ENCODE measurements at regions not wholly inside any gene's neighbourhood (a gene's known extent, or its start where the extent isn't known, plus 50 kb on each side); places are given as distances from the start of the nearest gene placed in this dataset.

- H3K4me3 ChIP-seq = no peak overlapping the region
- peaks cover 24% of the 10 kb centered on the region for H3K4me1 ChIP-seq
- TF ChIP-seq CTCF (IDR thresholded peaks at IDR 0.05; ENCODE audit: borderline replicate concordance) = peak; percentile 15
- H3K27me3 ChIP-seq (ENCODE audit: low read depth) = peaks cover 48% of the 10 kb centered on the region
- H3K36me3 ChIP-seq = no peaks in the 10 kb centered on the region
- intact Hi-C loops (cut with micrococcal nuclease) = no loop called here
- DNase-seq = peak; percentile 36
- no peaks in the 10 kb centered on the region for H3K9me3 ChIP-seq (replicated peaks)
- H3K27ac ChIP-seq (replicated peaks) = peak overlapping the region; percentile 33
Observed at GRCh38 chr20:47956268-47956995, 171.2 kb upstream of the SULF2 start.

- Histone ChIP-seq H3K27me3 (ENCODE audit: low read depth) (peaks cover 48% of the 10 kb centered on the region), H3K9me3 (replicated peaks) (no peaks in the 10 kb centered on the region), H3K27ac (replicated peaks) (no peak overlapping the region), H3K4me3 (no peak overlapping the region), H3K4me1 (peaks cover 22% of the 10 kb centered on the region), H3K36me3 (no peaks in the 10 kb centered on the region)
- no peak for DNase-seq
- intact Hi-C loops (cut with micrococcal nuclease) = no loop called here
- no peak for TF ChIP-seq CTCF (IDR thresholded peaks at IDR 0.05; ENCODE audit: borderline replicate concordance)
Observed at GRCh38 chr20:47953471-47953870, 168.2 kb upstream of the SULF2 start.

- H3K27ac ChIP-seq (replicated peaks) = no peak overlapping the region
Observed at GRCh38 chr20:47952023-47952564, 166.8 kb upstream of the SULF2 start.

GRCh38 chr20:47951521-47951971 lies 166.3 kb upstream of the SULF2 start:
- Histone ChIP-seq H3K36me3 (no peaks in the 10 kb centered on the region), H3K4me3 (no peak overlapping the region), H3K4me1 (peaks cover 10% of the 10 kb centered on the region), H3K9me3 (replicated peaks) (no peaks in the 10 kb centered on the region), H3K27ac (replicated peaks) (no peak overlapping the region), H3K27me3 (ENCODE audit: low read depth) (peaks cover 40% of the 10 kb centered on the region)
- intact Hi-C loops (cut with micrococcal nuclease) = no loop called here
- DNase-seq = no peak
- TF ChIP-seq CTCF (IDR thresholded peaks at IDR 0.05; ENCODE audit: borderline replicate concordance) = no peak

More at GRCh38 chr20:47952023-47952564, 166.8 kb upstream of the SULF2 start:
- no peaks in the 10 kb centered on the region for H3K36me3 ChIP-seq
- H3K9me3 ChIP-seq (replicated peaks) = no peaks in the 10 kb centered on the region
- H3K4me3 ChIP-seq = no peak overlapping the region
- DNase-seq = no peak
- intact Hi-C loops (cut with micrococcal nuclease) = no loop called here
- TF ChIP-seq CTCF (IDR thresholded peaks at IDR 0.05; ENCODE audit: borderline replicate concordance) = no peak
- H3K4me1 ChIP-seq = peaks cover 14% of the 10 kb centered on the region
- H3K27me3 ChIP-seq (ENCODE audit: low read depth) = peaks cover 46% of the 10 kb centered on the region

GRCh38 chr20:47950913-47951283 lies 165.6 kb upstream of the SULF2 start:
- Histone ChIP-seq H3K27me3 (ENCODE audit: low read depth) (peaks cover 34% of the 10 kb centered on the region), H3K36me3 (no peaks in the 10 kb centered on the region), H3K9me3 (replicated peaks) (no peaks in the 10 kb centered on the region), H3K27ac (replicated peaks) (no peak overlapping the region), H3K4me1 (peaks cover 5% of the 10 kb centered on the region), H3K4me3 (no peak overlapping the region)
- DNase-seq = no peak
- TF ChIP-seq CTCF (IDR thresholded peaks at IDR 0.05; ENCODE audit: borderline replicate concordance) = no peak
- intact Hi-C loops (cut with micrococcal nuclease) = no loop called here
